ENCODE measurements at regions not wholly inside any gene's neighbourhood (a gene's known extent, or its start where the extent isn't known, plus 50 kb on each side); places are given as distances from the start of the nearest gene placed in this dataset.

GRCh38 chrX:88366314-88366713 is 380.7 kb upstream of the CPXCR1 start:
- Histone ChIP-seq H3K27ac (ENCODE audit: extremely low read length, insufficient read depth, low read length) (no peak overlapping the region), H3K27me3 (ENCODE audit: control insufficient read depth in 1 of 2, insufficient read depth in 2 of 2, low read length in 2 of 2) (no peaks in the 10 kb centered on the region), H2AFZ (ENCODE audit: low read length) (no peak overlapping the region), H3K79me2 (ENCODE audit: insufficient read depth, low read length) (no peaks in the 10 kb centered on the region), H3K4me1 (ENCODE audit: insufficient read depth, low read length) (no peaks in the 10 kb centered on the region), H3K4me3 (replicated peaks in 1 of 3; ENCODE audit: insufficient read depth in 1 of 3, low read depth in 2 of 3, low read length in 3 of 3) (no peak overlapping the region), H3K36me3 (replicated peaks in 1 of 2; ENCODE audit: control insufficient read depth in 1 of 2, insufficient read depth in 2 of 2, low read length in 2 of 2) (no peaks in the 10 kb centered on the region), H3K9ac (ENCODE audit: insufficient read depth, low read depth, low read length) (no peak overlapping the region), H4K20me1 (ENCODE audit: insufficient read depth, low read length) (no peaks in the 10 kb centered on the region), H3K9me3 (ENCODE audit: low read length) (peaks cover 6% of the 10 kb centered on the region; the same call in 1 of the 2 replicates), H3K4me2 (ENCODE audit: low read depth, low read length) (no peak overlapping the region)
- CTCF ChIA-PET (ENCODE audit: low intra/inter-chr PET ratio, low total read pairs): no interaction called here
- POLR2A ChIA-PET: no interaction called here
- DNase-seq (ENCODE audit: low spot score) (no peak), FAIRE-seq (no peak), ATAC-seq (no peak)
- BruUV-seq (replicated peaks): no TSS peak
- in situ Hi-C loops (cut with HindIII; ENCODE audit: extremely low pct_ligation_motif_present, low pct_unique_long_range_greater_than_20kb): no loop called here
- intact Hi-C loops (cut with micrococcal nuclease; ENCODE audit: unreplicated experiment): no loop called here
- no CpG with 5 or more reads among the region's 1 CpG for WGBS (ENCODE audit: low lambda C conversion rate)
- no peak for TF ChIP-seq POLR2G (IDR thresholded peaks at IDR 0.05; ENCODE audit: low read depth, low read length)
- TF ChIP-seq TEAD2 (CRISPR knock-in tag; IDR thresholded peaks at IDR 0.05): no peak
- no peak for TF ChIP-seq ZMYM3 (CRISPR knock-in tag; IDR thresholded peaks at IDR 0.05)
- no peak for TF ChIP-seq ZNF850 (CRISPR knock-in tag; conservative IDR thresholded peaks at IDR 0.05)
- no peak for TF ChIP-seq RORA (CRISPR knock-in tag; IDR thresholded peaks at IDR 0.05)
- TF ChIP-seq SRSF9 (IDR thresholded peaks at IDR 0.05; ENCODE audit: borderline replicate concordance, insufficient read depth, low read depth, low read length, poor library complexity, severe bottlenecking): no peak
- TF ChIP-seq DMAP1 (CRISPR knock-in tag; IDR thresholded peaks at IDR 0.05): no peak
- no peak for TF ChIP-seq DMTF1 (CRISPR knock-in tag; IDR thresholded peaks at IDR 0.05)
- TF ChIP-seq ZNF674 (CRISPR knock-in tag; IDR thresholded peaks at IDR 0.05; ENCODE audit: low read depth): no peak

Data from HepG2 (cell line).